ENCODE measurements at regions not wholly inside any gene's neighbourhood (a gene's known extent, or its start where the extent isn't known, plus 50 kb on each side); places are given as distances from the start of the nearest gene placed in this dataset.

DNA sequence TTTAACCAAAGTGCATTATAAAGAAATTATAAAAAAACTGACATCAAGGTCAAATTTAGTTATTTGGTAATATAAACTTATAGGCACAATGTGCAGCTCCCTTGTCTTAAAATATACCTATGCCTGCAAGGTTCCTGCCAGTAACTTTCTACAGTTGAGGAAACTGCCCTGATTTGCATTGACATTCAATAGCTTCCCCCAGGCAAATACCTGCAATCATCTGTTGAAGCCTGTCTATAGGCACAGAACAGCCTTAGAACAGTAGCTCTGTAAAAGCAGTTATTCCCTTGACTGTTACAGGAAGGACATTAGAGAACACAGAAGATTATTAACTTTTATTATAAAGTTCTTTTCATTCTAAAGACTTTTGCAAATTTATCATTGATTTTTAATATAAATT lies 1239.5 kb downstream of the PCDH9 start:
- TF ChIP-seq POLR2A (IDR thresholded peaks at IDR 0.05; ENCODE audit: low read length) (no peak), GATA1 (IDR thresholded peaks at IDR 0.05; ENCODE audit: low read depth, low read length) (no peak)
